IMR-90 (cell line): ENCODE measurements at regions not wholly inside any gene's neighbourhood (a gene's known extent, or its start where the extent isn't known, plus 50 kb on each side); places are given as distances from the start of the nearest gene placed in this dataset.

Source experiments
- ATAC-seq: fragments of 200-7000 bp; cut with Tn5 transposase; 2 replicates; pipeline ENCODE4 v1.9.1; 2020; ENCODE audit warnings: low read depth, mild to moderate bottlenecking, moderate library complexity
- BruUV-seq: library from RNA; stranded (reverse); fragments of 400-500 nt; replicated peaks from 2 replicates; lab custom pipeline; 2021; lab: Mats Ljungman, UMichigan
- CTCF ChIA-PET: fragments of 300-600 bp; formaldehyde crosslinking; extraction: SDS; loops from one replicate; lab custom pipeline; 2021; ENCODE audit warnings: antibody characterized with exemption; lab: Yijun Ruan, JAX
- POLR2A ChIA-PET: fragments of 300-600 bp; sonication (Branson Sonifier 250); formaldehyde crosslinking; loops from one replicate; lab custom pipeline; 2022; ENCODE audit warnings: antibody characterized with exemption; ENCODE audit not compliant: unreplicated experiment; lab: Charles Lee
- DNase-seq: peaks from one replicate; pipeline ENCODE4 v3.0.0; 2013
- H2AFZ ChIP-seq: replicated peaks from 2 replicates; pipeline ENCODE3; 2013; ENCODE audit warnings: low read length, mild to moderate bottlenecking; ENCODE audit not compliant: poor library complexity
- H2AK5ac ChIP-seq: 2 replicates; pipeline ENCODE4 v1.6.1; 2013; ENCODE audit warnings: low read depth, low read length, inconsistent platforms
- H2AK9ac ChIP-seq: replicated peaks from 2 replicates; pipeline ENCODE3; 2013; ENCODE audit warnings: mild to moderate bottlenecking, low read depth, low read length, moderate library complexity; ENCODE audit not compliant: poor library complexity
- H2BK120ac ChIP-seq: 2 replicates; pipeline ENCODE4 v1.6.1; 2013; ENCODE audit warnings: low read depth, low read length, inconsistent platforms
- H2BK15ac ChIP-seq: 3 replicates; pipeline ENCODE4 v1.6.1; 2013; ENCODE audit warnings: low read depth, low read length, inconsistent platforms
- H2BK20ac ChIP-seq: 2 replicates; pipeline ENCODE4 v1.6.1; 2013; ENCODE audit warnings: low read depth, mild to moderate bottlenecking, inconsistent platforms, low read length, moderate library complexity
- H2BK5ac ChIP-seq: 2 replicates; pipeline ENCODE4 v1.6.1; 2013; ENCODE audit warnings: mild to moderate bottlenecking, low read depth, low read length, inconsistent platforms; ENCODE audit not compliant: poor library complexity, severe bottlenecking
- H3K14ac ChIP-seq: replicated peaks from 2 replicates; pipeline ENCODE4 v1.6.1; 2013; ENCODE audit warnings: low read depth, low read length, inconsistent platforms
- H3K18ac ChIP-seq: 2 replicates; pipeline ENCODE4 v1.6.1; 2013; ENCODE audit warnings: low read depth, low read length, control low read depth
- H3K23ac ChIP-seq: 2 replicates; pipeline ENCODE4 v1.6.1; 2013; ENCODE audit warnings: low read depth, low read length, inconsistent platforms
- H3K27ac ChIP-seq: 2 replicates; pipeline ENCODE4 v1.5.1; 2013; ENCODE audit warnings: mild to moderate bottlenecking, control low read depth, low read length; ENCODE audit not compliant: insufficient read depth
- H3K27me3 ChIP-seq: 2 replicates; pipeline ENCODE4 v1.6.1; 2013; ENCODE audit warnings: low read length; ENCODE audit not compliant: control insufficient read depth, insufficient read depth
- H3K36me3 ChIP-seq: 2 replicates; pipeline ENCODE4 v1.6.1; 2013; ENCODE audit warnings: low read length, mixed read lengths; ENCODE audit not compliant: control insufficient read depth, insufficient read depth
- H3K4ac ChIP-seq: 2 replicates; pipeline ENCODE4 v1.6.1; 2013; ENCODE audit warnings: low read depth, low read length, inconsistent platforms
- H3K4me1 ChIP-seq: 2 replicates; pipeline ENCODE4 v1.6.1; 2013; ENCODE audit warnings: low read length, mixed read lengths; ENCODE audit not compliant: control insufficient read depth, insufficient read depth
- H3K4me2 ChIP-seq: 2 replicates; pipeline ENCODE4 v1.6.1; 2013; ENCODE audit warnings: low read depth, mild to moderate bottlenecking, control low read depth, low read length, moderate library complexity
- H3K4me3 ChIP-seq: 2 replicates; pipeline ENCODE4 v1.5.1; 2013; ENCODE audit warnings: low read depth, mild to moderate bottlenecking, control low read depth, low read length, moderate library complexity; ENCODE audit not compliant: insufficient read depth
- H3K56ac ChIP-seq: 2 replicates; pipeline ENCODE4 v1.6.1; 2013; ENCODE audit warnings: low read length, inconsistent platforms; ENCODE audit not compliant: insufficient read depth; ENCODE audit errors: extremely low read depth
- H3K79me1 ChIP-seq, 2 experiments: 2 replicates each; pipeline ENCODE4 v1.6.1; 2013; ENCODE audit warnings: low read length in 2 of 2, inconsistent platforms in 1 of 2, low read depth in 1 of 2
- H3K9ac ChIP-seq: 2 replicates; pipeline ENCODE4 v1.6.1; 2013; ENCODE audit warnings: low read depth, low read length, control low read depth
- H3K9me1 ChIP-seq: 2 replicates; pipeline ENCODE4 v1.6.1; 2013; ENCODE audit warnings: low read length, inconsistent platforms; ENCODE audit not compliant: insufficient read depth
- H3K9me3 ChIP-seq: 2 replicates; pipeline ENCODE4 v1.6.1; 2013; ENCODE audit warnings: low read length; ENCODE audit not compliant: control insufficient read depth, insufficient read depth
- H4K20me1 ChIP-seq: 2 replicates; pipeline ENCODE4 v1.6.1; 2013; ENCODE audit warnings: low read length, inconsistent platforms; ENCODE audit not compliant: insufficient read depth
- H4K5ac ChIP-seq: 2 replicates; pipeline ENCODE4 v1.6.1; 2013; ENCODE audit warnings: mild to moderate bottlenecking, low read depth, low read length, control low read depth
- H4K8ac ChIP-seq, 2 experiments: 2 replicates each; pipeline ENCODE4 v1.6.1; 2013; ENCODE audit warnings: low read depth in 2 of 2, low read length in 2 of 2, control low read depth in 1 of 2, inconsistent platforms in 1 of 2
- H4K91ac ChIP-seq: 2 replicates; pipeline ENCODE4 v1.6.1; 2013; ENCODE audit warnings: low read depth, low read length, inconsistent platforms; ENCODE audit not compliant: insufficient read depth
- SMC3 ChIP-seq: fragments of 150-350 bp; IDR thresholded peaks from 2 replicates; pipeline ENCODE4 v1.6.1; 2016; ENCODE audit warnings: low read depth, mild to moderate bottlenecking, antibody characterized with exemption, low read length, moderate library complexity
- WGBS, 2 experiments: methylation state at CpG; one replicate each; pipeline versions ENCODE4 v1.1.5 to v1.1.7; 2013; ENCODE audit warnings: missing lambda C conversion rate in 2 of 2; ENCODE audit not compliant: insufficient read length in 1 of 2; ENCODE audit errors: extremely low coverage in 2 of 2; 5-methylcytosine and 5-hydroxymethylcytosine counted together
- dilution Hi-C: fragments of 300-500 bp; cut with HindIII; formaldehyde crosslinking; loops from one replicate; pipeline ENCODE4 v1.14.3; 2018; ENCODE audit warnings: low sequenced_read_pairs; ENCODE audit not compliant: unreplicated experiment
- in situ Hi-C: fragments of 300-500 bp; cut with MboI; formaldehyde crosslinking; loops from 3 replicates; pipeline ENCODE4 v1.14.3; 2019; ENCODE audit warnings: low sequenced_read_pairs, inconsistent platforms, mixed read lengths
- intact Hi-C: fragments of 100-400 bp; cut with micrococcal nuclease; formaldehyde crosslinking; loops from 2 replicates; pipeline ENCODE4 v1.10.0; 2022
- TF ChIP-seq, protein P1 (sequence below): fragments of 150-350 bp; IDR thresholded peaks from 2 replicates; pipeline ENCODE4 v1.6.1; 2017; ENCODE audit warnings: mild to moderate bottlenecking, antibody characterized with exemption, low read length, low read depth

DNA sequence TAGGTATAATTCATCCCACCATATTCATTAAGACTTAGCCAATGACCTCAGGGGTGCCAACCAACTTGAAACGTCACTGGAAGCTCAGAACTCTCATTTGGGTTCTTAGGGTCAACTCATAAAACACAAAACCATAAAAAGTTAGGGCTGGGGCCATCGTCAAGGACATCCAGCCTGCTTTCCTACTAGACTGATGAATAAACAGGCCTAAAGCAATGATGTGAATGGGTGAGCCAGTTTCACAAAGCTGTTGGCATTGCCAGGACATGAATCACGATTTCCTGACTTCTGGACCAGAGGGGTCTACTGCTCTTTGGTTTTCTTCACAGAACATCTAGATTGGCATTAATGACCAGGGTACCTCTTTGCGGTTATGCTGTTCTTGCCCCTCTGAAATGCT, 64.7 kb downstream of the EOMES start:
- no peaks in the 10 kb centered on the region for H3K36me3 ChIP-seq
- no peak overlapping the region for H3K9ac ChIP-seq
- no peak overlapping the region for H3K56ac ChIP-seq
- H2BK120ac ChIP-seq, result 0 out of 2 replicates have a peak overlapping the region, but pooled peaks have one; percentile 10
- ATAC-seq (peak; percentile 31; the same call in 1 of the 2 replicates), DNase-seq (no peak)
- no peak overlapping the region for H4K91ac ChIP-seq
- dilution Hi-C loops (no loop called here), intact Hi-C loops (no loop called here), in situ Hi-C loops (no loop called here)
- no peaks in the 10 kb centered on the region for H3K9me1 ChIP-seq
- BruUV-seq, result no TSS peak
- no peak overlapping the region for H3K27ac ChIP-seq
- H2AFZ ChIP-seq, result no peak overlapping the region
- peak overlapping the region in 1 of 2 experiments; percentile 17; a peak in 1 of 4 replicates for H4K8ac ChIP-seq
- H4K20me1 ChIP-seq, result no peaks in the 10 kb centered on the region
- no peaks in the 10 kb centered on the region for H3K9me3 ChIP-seq
- no peak overlapping the region; the same call in 1 of the 2 replicates for H2AK5ac ChIP-seq
- H3K27me3 ChIP-seq, result no peaks in the 10 kb centered on the region
- ChIA-PET POLR2A (no interaction called here), CTCF (interaction anchor here (1.1 kb wide), 1 partner anchor 24 kb away, joined by 4 read pairs; no protein-coding TSS in a partner anchor)
- peaks cover 2% of the 10 kb centered on the region; the same call in 1 of the 2 replicates for H3K4me1 ChIP-seq
- peak overlapping the region; percentile 6 for H2BK20ac ChIP-seq
- H3K4me3 ChIP-seq, result no peak overlapping the region
- H2BK15ac ChIP-seq, result 0 out of 3 replicates have a peak overlapping the region, but pooled peaks have one; percentile 6
- H2BK5ac ChIP-seq, result peak overlapping the region; percentile 42
- no peak overlapping the region for H3K18ac ChIP-seq
- no peak overlapping the region for H3K4me2 ChIP-seq
- H2AK9ac ChIP-seq, result no peak overlapping the region
- TF ChIP-seq, protein P1, sequence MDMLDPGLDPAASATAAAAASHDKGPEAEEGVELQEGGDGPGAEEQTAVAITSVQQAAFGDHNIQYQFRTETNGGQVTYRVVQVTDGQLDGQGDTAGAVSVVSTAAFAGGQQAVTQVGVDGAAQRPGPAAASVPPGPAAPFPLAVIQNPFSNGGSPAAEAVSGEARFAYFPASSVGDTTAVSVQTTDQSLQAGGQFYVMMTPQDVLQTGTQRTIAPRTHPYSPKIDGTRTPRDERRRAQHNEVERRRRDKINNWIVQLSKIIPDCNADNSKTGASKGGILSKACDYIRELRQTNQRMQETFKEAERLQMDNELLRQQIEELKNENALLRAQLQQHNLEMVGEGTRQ, result no peak
- no peak for TF ChIP-seq SMC3
- H3K14ac ChIP-seq, result peak overlapping the region; percentile 15
- no peaks in the 10 kb centered on the region for H3K79me1 ChIP-seq
- no peak overlapping the region for H3K4ac ChIP-seq
- H3K23ac ChIP-seq, result no peak overlapping the region
- 100% methylated on average over 1 of the region's 4 CpGs; no CpG with 5 or more reads in 1 of the 2 experiments for WGBS, 2 experiments
- no peak overlapping the region for H4K5ac ChIP-seq
